H1 (cell line): ENCODE measurements at regions not wholly inside any gene's neighbourhood (a gene's known extent, or its start where the extent isn't known, plus 50 kb on each side); places are given as distances from the start of the nearest gene placed in this dataset.

Source experiments
- EGR1 ChIP-seq: IDR thresholded peaks from 2 replicates; pipeline ENCODE4 v1.6.1; 2011; ENCODE audit warnings: low read depth, low read length, borderline replicate concordance
- FOSL1 ChIP-seq: IDR thresholded peaks from 2 replicates; pipeline ENCODE4 v1.6.1; 2011; ENCODE audit warnings: mild to moderate bottlenecking, low read depth, low read length, moderate library complexity; ENCODE audit not compliant: insufficient read depth
- GABPA ChIP-seq: IDR thresholded peaks from 2 replicates; pipeline ENCODE4 v1.6.1; 2011; ENCODE audit warnings: mild to moderate bottlenecking, low read length, moderate library complexity, borderline replicate concordance; ENCODE audit not compliant: insufficient read depth
- HDAC2 ChIP-seq, 2 experiments: fragments of 300-600 bp in 1 of 2; sonication (generic) in 1 of 2; IDR thresholded peaks; 2 replicates each; pipeline ENCODE4 v1.6.1; 2011 to 2012; ENCODE audit warnings: low read depth in 2 of 2, low read length in 2 of 2, mild to moderate bottlenecking in 2 of 2, moderate library complexity in 2 of 2, borderline replicate concordance in 1 of 2, inconsistent platforms in 1 of 2
- KDM1A ChIP-seq: fragments of 200-600, 300-600 bp; sonication (generic); IDR thresholded peaks from 2 replicates; pipeline ENCODE4 v1.7.1; 2016; ENCODE audit warnings: mild to moderate bottlenecking, low read length, borderline replicate concordance
- MAFK ChIP-seq: IDR thresholded peaks from 2 replicates; pipeline ENCODE4 v1.6.1; 2012; ENCODE audit warnings: low read depth, mild to moderate bottlenecking, improper control_type of control experiment, low read length
- POLR2A ChIP-seq, 2 experiments: IDR thresholded peaks; 1 replicate in 1 of 2; 2 replicates in 1 of 2; pipeline ENCODE4 v1.6.1; 2011; ENCODE audit warnings: low read depth in 2 of 2, low read length in 2 of 2, mild to moderate bottlenecking in 2 of 2; ENCODE audit errors: control extremely low read depth in 1 of 2
- SAP30 ChIP-seq: fragments of 300-600 bp; sonication (generic); IDR thresholded peaks from 2 replicates; pipeline ENCODE4 v1.7.1; 2012; ENCODE audit warnings: low read length, moderate library complexity, mild to moderate bottlenecking, inconsistent platforms; ENCODE audit not compliant: insufficient read depth, insufficient replicate concordance
- TF ChIP-seq, protein P1 (sequence below), 3 experiments: IDR thresholded peaks; 1 replicate in 2 of 3; 2 replicates in 1 of 3; pipeline versions ENCODE4 v1.5.1 to v1.6.1; 2011; ENCODE audit warnings: low read length in 3 of 3, mild to moderate bottlenecking in 3 of 3, inconsistent platforms in 2 of 3, low read depth in 1 of 3, moderate library complexity in 1 of 3; ENCODE audit not compliant: insufficient read depth in 1 of 3; ENCODE audit errors: control extremely low read depth in 1 of 3

GRCh38 chr14:101116065-101116464 is 212.5 kb upstream of the RTL1 start:
- TF ChIP-seq, protein P1, sequence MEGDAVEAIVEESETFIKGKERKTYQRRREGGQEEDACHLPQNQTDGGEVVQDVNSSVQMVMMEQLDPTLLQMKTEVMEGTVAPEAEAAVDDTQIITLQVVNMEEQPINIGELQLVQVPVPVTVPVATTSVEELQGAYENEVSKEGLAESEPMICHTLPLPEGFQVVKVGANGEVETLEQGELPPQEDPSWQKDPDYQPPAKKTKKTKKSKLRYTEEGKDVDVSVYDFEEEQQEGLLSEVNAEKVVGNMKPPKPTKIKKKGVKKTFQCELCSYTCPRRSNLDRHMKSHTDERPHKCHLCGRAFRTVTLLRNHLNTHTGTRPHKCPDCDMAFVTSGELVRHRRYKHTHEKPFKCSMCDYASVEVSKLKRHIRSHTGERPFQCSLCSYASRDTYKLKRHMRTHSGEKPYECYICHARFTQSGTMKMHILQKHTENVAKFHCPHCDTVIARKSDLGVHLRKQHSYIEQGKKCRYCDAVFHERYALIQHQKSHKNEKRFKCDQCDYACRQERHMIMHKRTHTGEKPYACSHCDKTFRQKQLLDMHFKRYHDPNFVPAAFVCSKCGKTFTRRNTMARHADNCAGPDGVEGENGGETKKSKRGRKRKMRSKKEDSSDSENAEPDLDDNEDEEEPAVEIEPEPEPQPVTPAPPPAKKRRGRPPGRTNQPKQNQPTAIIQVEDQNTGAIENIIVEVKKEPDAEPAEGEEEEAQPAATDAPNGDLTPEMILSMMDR (IDR thresholded peaks at IDR 0.05; ENCODE audit: control extremely low read depth in 1 of 3, insufficient read depth in 1 of 3, low read depth in 1 of 3, low read length in 3 of 3) = no peak
- TF ChIP-seq POLR2A (IDR thresholded peaks at IDR 0.05; ENCODE audit: control extremely low read depth in 1 of 2, low read depth in 2 of 2, low read length in 2 of 2) = no peak
- TF ChIP-seq HDAC2 (IDR thresholded peaks at IDR 0.05; ENCODE audit: borderline replicate concordance in 1 of 2, low read depth in 2 of 2, low read length in 2 of 2) = no peak
- no peak for TF ChIP-seq EGR1
- no peak for TF ChIP-seq MAFK
- TF ChIP-seq KDM1A = no peak
- TF ChIP-seq FOSL1 = no peak
- TF ChIP-seq SAP30 = no peak
- no peak for TF ChIP-seq GABPA
